Stimulated activated CD8-positive, alpha-beta memory T cell treated with anti-CD3 and anti-CD28 coated beads, Interleukin-4, amount 100 ng/mL, for 4 hours (primary cell): ENCODE measurements at regions not wholly inside any gene's neighbourhood (a gene's known extent, or its start where the extent isn't known, plus 50 kb on each side); places are given as distances from the start of the nearest gene placed in this dataset.
"Not testable (repeated sequence)": the region's sequence is repeated elsewhere in the genome, so short reads cannot be mapped to it uniquely, and the experiment has no call there.

Experiments used
- DNase-seq, 2 donors: peaks; one replicate each; pipeline ENCODE4 v3.0.0-alpha.2; 2020; ENCODE audit warnings: low read depth in 2 of 2, low spot score in 1 of 2

GRCh38 chr1:199561334-199561733 is 466.2 kb upstream of the NR5A2 start:
- DNase-seq: no peak

DNA sequence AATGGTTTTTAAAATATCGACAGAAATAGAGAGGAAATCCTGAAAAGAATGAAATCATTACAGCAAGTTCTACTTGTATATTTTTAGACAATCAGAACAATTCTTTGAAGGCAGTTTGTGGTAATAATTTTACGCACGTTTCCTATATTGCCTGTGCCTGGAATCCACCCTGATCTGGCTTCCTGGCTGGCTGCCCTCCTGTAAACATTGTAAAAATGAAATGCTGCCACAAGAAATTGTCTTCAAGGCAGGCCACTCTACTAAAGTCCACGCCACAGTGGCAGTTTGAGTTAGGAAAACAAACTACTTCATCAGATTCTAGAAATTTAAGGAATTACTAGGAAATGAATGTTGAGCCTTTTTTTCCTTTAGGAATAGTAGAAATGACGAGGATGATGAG is 454.5 kb upstream of the NR5A2 start:
- DNase-seq: no peak

DNA sequence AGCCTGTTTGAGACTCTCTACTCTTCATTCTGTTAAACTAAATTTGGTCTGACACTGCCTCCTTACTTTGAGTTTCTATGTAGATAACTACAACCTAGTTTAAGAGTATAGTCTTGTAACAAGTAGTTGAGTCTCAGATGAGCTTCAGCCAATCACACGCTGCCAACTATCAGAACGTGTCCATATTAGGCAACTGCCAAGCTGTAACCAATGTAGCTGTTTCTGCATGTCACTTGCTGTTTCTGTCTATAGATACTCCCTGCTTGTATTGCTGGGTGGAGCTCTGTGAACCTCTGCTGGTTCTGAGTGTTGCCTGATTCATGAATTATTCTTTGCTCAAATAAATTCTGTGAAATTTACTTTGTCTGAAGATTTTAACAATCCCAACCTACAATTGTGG is 452.6 kb upstream of the NR5A2 start:
- no peak for DNase-seq

- no peak for DNase-seq
These were observed 447.2 kb upstream of the NR5A2 start for GRCh38 chr1:199580300-199580699.

GRCh38 chr1:199585392-199585791 is 442.1 kb upstream of the NR5A2 start:
- no peak for DNase-seq

DNA sequence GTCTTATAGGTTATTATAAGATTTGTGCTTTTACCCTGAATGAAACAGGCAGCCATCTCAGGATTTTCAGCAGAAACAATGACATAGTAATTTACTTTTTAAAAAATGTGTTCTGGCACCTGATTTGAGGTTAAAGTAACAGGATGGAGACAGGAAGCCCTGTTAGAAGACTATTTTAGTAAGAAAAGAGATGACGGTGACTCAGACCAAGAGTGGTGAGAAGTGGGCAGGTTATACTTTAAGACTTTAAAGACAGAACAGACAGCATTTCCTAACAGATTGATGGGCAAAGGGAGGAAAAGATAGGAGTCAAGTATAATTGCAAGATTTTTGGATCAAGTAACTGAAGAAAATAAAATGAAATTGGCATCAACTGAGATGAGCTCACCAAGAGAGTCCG is 436.8 kb upstream of the NR5A2 start:
- DNase-seq: no peak

GRCh38 chr1:199591468-199591867 is 436.0 kb upstream of the NR5A2 start:
- no peak for DNase-seq

GRCh38 chr1:199593475-199593874 is 434.0 kb upstream of the NR5A2 start:
- DNase-seq: no peak

DNA sequence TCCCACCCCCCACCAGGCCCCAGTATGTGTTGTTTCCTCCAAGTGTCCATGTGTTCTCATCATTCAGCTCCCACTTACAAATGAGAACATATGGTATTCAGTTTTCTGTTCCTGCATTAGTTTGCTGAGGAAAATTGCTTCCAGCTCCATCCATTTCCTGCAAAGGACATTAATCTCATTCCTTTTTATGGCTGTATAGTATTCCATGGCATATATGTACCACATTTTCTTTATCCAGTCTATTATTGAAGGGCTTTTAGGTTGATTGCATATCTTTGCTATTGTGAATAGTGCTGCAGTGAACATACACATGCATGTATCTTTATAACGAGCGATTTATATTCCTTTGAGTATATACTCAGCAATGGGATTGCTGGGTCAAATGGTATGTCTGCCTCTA is 431.1 kb upstream of the NR5A2 start:
- not testable (repeated sequence) for DNase-seq

DNA sequence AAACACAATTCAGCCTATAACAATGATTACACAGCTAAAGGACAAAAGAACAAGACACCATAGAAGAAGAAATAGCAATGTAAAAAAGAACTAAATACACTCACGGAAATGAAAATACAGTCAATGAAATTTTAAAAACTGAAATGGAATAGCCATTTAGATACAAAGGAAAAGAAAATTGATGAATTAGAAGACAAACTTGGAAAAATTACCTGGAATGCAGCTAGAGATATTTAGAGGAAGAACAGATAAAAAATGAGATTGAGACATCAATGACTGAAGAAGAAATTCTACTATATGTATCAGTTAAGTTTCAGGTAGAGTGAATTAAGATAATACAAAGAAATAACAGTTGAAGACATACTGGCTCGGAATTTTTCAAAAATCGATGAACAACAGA is 430.4 kb upstream of the NR5A2 start:
- DNase-seq: no peak

- no peak for DNase-seq
These were observed 419.1 kb upstream of the NR5A2 start for GRCh38 chr1:199608414-199608813.

DNA sequence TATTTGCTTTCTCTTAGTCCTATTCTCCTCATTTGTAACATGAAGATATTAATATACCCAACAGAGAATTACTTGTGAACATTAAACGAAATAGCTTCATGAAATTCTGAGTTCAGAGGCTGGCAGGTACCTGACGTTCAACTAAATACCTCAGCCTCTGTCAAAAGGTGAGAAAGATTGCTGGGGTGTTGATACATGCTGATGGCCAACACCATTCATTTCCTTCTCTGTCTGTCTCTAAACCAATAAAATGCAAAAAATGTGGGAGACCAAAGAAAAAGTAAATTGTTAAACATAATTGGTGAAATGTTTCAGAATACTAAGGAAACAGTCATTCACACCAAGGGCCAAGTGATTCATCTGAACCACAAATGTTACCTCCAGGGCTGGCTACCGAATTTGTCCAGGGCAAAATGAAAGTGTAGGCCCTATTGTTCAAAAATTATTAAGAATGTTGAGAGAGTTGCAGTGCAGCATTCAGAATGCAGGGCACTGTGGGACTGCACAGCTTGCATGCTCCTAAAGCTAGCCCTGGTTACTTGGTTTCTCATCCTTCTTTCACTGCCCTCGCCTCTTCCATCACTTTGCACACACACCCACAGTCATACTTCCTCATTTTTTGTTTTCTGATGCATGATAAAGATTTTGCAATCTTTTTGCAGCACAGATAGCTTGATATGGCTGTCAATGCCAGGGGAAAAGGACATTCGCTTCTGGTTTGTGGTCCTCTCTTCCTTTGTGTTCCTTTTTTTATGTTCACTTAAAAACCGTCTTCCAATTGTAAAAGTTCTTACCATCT is 414.3 kb upstream of the NR5A2 start:
- no peak for DNase-seq

- no peak for DNase-seq
These were observed 410.6 kb upstream of the NR5A2 start for GRCh38 chr1:199616947-199617346.

DNA sequence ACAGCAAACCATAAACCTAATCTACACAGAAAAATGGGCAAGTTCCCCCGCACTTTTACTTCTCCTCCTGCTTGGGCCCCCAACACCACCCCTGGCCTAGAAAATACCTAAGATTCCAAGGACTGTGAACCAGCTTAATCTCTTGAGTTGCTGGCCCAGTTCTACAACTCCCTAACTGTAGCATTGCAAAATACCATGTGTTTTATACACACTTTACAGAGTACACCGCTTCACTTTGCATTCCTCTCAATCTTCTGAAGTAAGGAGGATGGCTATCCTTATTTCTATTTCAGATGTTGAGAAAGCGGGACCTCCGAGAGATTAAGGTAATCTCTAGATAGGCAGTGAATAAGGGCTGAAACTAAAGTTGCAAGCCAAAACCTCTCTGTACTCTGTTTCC is 408.3 kb upstream of the NR5A2 start:
- DNase-seq: no peak

GRCh38 chr1:199626228-199626627 is 401.3 kb upstream of the NR5A2 start:
- not testable (repeated sequence) for DNase-seq

DNA sequence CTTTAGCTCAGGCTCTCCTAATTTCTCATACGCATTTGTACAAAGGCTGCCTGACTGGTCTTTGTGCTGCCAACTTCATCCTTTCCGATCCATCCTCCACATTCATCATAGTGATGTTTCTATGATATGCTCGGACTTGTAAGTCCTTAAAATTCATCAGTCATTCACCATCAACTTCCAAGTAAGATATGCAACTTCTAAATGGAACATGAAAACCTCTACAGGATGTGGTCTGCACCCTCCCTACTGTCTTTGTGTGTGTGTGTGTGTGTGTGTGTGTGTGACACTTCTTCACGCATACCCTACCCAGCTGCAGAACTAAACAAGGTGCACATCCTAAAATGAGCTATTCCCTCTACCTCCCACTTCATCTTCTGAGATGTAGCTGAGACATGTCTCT is 397.9 kb upstream of the NR5A2 start:
- DNase-seq: no peak

DNA sequence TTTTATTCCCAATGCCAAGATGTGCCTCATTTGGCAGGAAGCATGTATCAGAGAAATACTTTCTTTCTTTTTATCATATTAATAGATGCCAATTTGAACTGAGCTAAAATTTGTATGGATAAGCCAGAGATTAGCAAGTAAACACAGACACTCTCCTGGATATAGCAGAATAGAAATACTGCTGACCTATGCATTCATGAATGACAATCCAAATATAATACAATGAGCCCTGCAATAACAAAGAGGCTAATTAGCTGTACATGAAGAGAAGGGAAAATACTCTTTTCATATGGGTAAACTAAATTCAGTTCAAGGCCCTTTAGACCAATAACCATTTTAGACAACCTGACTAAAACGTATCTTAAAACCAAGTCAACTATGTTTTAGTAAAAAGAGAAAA is 388.1 kb upstream of the NR5A2 start:
- DNase-seq: no peak

- DNase-seq: no peak
These were observed 386.0 kb upstream of the NR5A2 start for GRCh38 chr1:199641531-199641930.

GRCh38 chr1:199644912-199645311 is 382.6 kb upstream of the NR5A2 start:
- DNase-seq: no peak

DNA sequence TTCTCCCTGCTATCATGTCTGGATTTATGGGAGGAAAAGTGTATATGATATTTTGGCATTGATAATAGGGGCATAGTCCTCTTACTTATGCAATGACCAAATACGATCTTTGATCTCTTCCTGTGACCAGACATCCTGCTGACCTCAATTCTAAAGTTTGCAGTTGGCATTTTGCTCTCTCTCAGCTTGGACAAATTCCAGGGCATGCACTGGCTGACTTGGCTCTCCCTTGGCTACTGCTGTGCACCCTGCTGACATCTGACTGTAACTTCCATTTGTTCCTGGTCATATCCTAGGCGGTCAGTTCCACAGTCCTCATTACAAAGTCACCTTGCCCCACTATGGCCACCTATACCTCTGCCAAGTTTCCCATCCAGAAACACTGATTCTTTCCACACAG is 380.7 kb upstream of the NR5A2 start:
- DNase-seq: no peak

DNA sequence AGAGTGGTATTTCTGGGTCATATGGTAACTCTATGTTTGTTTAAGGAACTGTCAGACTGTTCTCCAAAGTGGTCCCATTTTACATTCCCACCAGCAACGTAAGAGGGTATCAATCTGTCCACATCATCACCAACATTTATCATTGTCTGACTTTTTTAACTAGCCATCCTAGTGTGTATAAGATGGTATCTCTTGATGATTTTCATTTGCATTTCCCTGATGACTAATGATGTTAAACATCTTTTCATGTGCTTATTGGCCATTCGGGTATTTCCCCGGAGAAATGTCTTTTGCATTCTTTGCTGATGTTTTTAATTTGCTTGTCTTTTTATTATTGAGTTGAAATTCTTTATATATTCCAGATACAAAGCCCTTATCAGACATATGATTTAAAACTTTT is 370.1 kb upstream of the NR5A2 start:
- DNase-seq: no peak

- no peak for DNase-seq
These were observed 367.4 kb upstream of the NR5A2 start for GRCh38 chr1:199660071-199660470.

DNA sequence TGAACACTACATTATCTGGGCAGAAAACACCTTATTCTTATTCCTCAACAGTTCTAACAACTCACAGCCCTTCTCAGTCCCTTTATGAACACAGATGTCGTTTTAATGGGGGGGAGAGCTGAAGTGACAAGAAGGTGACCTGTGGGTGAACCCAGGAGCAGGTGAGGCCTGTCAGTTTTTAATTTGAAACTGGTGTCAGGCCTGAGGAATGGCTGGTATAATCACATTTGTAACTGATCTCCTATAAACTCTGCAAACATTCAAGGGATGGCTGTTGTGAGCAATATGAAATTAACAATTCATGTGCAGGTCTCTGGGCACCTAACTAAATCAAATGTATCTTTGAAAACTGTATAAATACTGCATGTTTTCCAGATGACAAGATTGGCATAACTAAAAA is 362.1 kb upstream of the NR5A2 start:
- DNase-seq: no peak
